Dendritic cell treated with granulocyte-macrophage colony-stimulating factor and Interleukin-4, amounts not matched to agents 40 ng/mL and 50 ng/mL, for 4 days (primary cell): ENCODE measurements at regions not wholly inside any gene's neighbourhood (a gene's known extent, or its start where the extent isn't known, plus 50 kb on each side); places are given as distances from the start of the nearest gene placed in this dataset.
"Not testable (repeated sequence)": the region's sequence is repeated elsewhere in the genome, so short reads cannot be mapped to it uniquely, and the experiment has no call there.

Experiments
- H3K27ac Mint-ChIP-seq: one replicate; pipeline ENCODE4 v1.8.0; 2022; ENCODE audit warnings: mild to moderate bottlenecking, mixed read lengths
- H3K27me3 Mint-ChIP-seq: one replicate; pipeline ENCODE4 v1.8.0; 2022; ENCODE audit warnings: mild to moderate bottlenecking, mixed read lengths
- H3K36me3 Mint-ChIP-seq: one replicate; pipeline ENCODE4 v1.8.0; 2022; ENCODE audit warnings: low read depth, mixed read lengths
- H3K4me1 Mint-ChIP-seq: one replicate; pipeline ENCODE4 v1.8.0; 2022; ENCODE audit warnings: low read depth, mixed read lengths
- H3K4me3 Mint-ChIP-seq: one replicate; pipeline ENCODE4 v1.8.0; 2022; ENCODE audit warnings: mild to moderate bottlenecking, moderate library complexity, mixed read lengths
- H3K9me3 Mint-ChIP-seq: one replicate; pipeline ENCODE4 v1.8.0; 2022; ENCODE audit warnings: mixed read lengths
- intact Hi-C: fragments of 100-400 bp; cut with micrococcal nuclease; formaldehyde crosslinking; loops from one replicate; pipeline ENCODE4 v1.15.0; 2022

- Mint-ChIP-seq H3K4me1 (no peaks in the 10 kb centered on the region), H3K4me3 (no peak overlapping the region), H3K27ac (no peak overlapping the region), H3K36me3 (no peaks in the 10 kb centered on the region), H3K27me3 (no peaks in the 10 kb centered on the region), H3K9me3 (no peaks in the 10 kb centered on the region)
- intact Hi-C loops = no loop called here
Observed at GRCh38 chr1:177646757-177647730, 322.8 kb downstream of the SEC16B start.

GRCh38 chr1:177645491-177646190 lies 324.2 kb downstream of the SEC16B start:
- H3K9me3 Mint-ChIP-seq = no peaks in the 10 kb centered on the region
- H3K4me1 Mint-ChIP-seq = no peaks in the 10 kb centered on the region
- no peaks in the 10 kb centered on the region for H3K27me3 Mint-ChIP-seq
- H3K4me3 Mint-ChIP-seq = no peak overlapping the region
- H3K27ac Mint-ChIP-seq = no peak overlapping the region
- intact Hi-C loops = no loop called here
- H3K36me3 Mint-ChIP-seq = no peaks in the 10 kb centered on the region

DNA sequence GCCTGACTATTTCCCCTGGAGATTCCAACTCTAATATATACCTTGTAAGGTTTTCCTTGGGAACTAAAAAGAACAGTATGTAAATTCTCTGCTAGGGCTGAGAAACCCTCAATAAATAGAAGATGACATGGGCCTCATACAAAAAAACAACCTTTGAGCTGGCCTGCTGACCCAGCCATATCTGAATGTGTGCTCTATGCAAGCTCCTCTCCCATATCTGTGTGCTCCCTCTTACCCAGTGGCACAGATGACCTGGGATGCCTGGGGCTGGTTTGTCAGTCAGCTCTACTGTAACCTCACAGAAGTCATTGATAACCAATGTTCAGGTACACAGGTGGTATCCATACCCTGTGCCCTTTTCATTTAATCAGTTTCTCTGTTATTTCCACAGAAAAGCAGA lies 329.2 kb downstream of the SEC16B start:
- no peaks in the 10 kb centered on the region for H3K9me3 Mint-ChIP-seq
- H3K27me3 Mint-ChIP-seq = no peaks in the 10 kb centered on the region
- intact Hi-C loops = no loop called here
- H3K4me1 Mint-ChIP-seq = no peaks in the 10 kb centered on the region
- no peak overlapping the region for H3K27ac Mint-ChIP-seq
- H3K4me3 Mint-ChIP-seq = no peak overlapping the region
- H3K36me3 Mint-ChIP-seq = no peaks in the 10 kb centered on the region

DNA sequence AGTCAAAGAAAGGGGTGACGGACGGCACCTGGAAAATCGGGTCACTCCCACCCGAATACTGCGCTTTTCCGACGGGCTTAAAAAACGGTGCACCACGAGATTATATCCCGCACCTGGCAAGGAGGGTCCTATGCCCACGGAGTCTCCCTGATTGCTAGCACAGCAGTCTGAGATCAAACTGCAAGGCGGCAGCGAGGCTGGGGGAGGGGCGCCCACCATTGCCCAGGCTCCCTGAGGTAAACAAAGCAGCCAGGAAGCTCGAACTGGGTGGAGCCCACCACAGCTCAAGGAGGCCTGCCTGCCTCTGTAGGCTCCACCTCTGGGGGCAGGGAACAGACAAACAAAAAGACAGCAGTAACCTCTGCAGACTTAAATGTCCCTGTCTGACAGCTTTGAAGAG lies 335.7 kb downstream of the SEC16B start:
- H3K27me3 Mint-ChIP-seq, H3K4me1 Mint-ChIP-seq: not testable (repeated sequence)

DNA sequence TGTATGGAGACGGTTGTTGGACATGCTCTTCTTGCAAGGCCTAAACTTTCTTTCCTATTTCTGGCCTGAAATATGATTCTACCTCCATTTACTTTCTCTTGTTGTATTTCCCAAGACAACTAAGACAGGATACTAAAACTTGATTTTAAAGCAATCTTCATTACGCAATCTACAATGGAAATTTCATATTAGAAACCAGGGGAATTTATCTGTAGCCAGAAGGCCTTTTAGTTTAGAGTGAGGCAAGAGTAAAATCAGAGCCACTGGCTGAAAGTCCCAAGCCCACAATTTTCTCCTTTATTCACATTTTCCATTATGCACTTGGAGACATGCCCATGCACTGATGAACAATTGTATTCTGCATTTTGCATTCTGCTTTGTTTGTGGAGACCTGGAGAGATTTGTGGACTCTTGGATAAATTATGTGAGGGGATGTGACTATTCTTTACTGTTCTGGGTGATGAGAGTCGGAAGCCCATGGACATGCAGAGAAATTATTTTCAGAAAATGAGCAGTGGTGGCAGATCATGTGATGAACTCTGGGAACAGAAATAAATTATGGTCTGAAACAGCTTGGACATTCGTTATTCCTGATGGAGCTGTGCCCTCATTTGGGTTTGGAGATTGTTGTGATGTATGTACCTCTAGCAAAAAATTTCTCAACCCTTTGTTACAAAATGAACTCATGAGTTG lies 336.8 kb downstream of the SEC16B start:
- Mint-ChIP-seq H3K27me3 (no peaks in the 10 kb centered on the region), H3K27ac (no peak overlapping the region), H3K9me3 (peaks cover 9% of the 10 kb centered on the region), H3K4me3 (no peak overlapping the region), H3K4me1 (no peaks in the 10 kb centered on the region), H3K36me3 (no peaks in the 10 kb centered on the region)
- intact Hi-C loops = no loop called here

More for the DNA sequence above, 335.7 kb downstream of the SEC16B start:
- H3K36me3 Mint-ChIP-seq, H3K27ac Mint-ChIP-seq, H3K4me3 Mint-ChIP-seq, H3K9me3 Mint-ChIP-seq, intact Hi-C loops: not testable (repeated sequence)

- H3K9me3 Mint-ChIP-seq = peaks cover 9% of the 10 kb centered on the region
- H3K27me3 Mint-ChIP-seq = no peaks in the 10 kb centered on the region
- H3K27ac Mint-ChIP-seq = no peak overlapping the region
- H3K4me1 Mint-ChIP-seq = no peaks in the 10 kb centered on the region
- no peaks in the 10 kb centered on the region for H3K36me3 Mint-ChIP-seq
- intact Hi-C loops = no loop called here
- H3K4me3 Mint-ChIP-seq = no peak overlapping the region
Observed at GRCh38 chr1:177631770-177632169, 338.1 kb downstream of the SEC16B start.

GRCh38 chr1:177629526-177629925 lies 340.3 kb downstream of the SEC16B start:
- Mint-ChIP-seq H3K4me1 (no peaks in the 10 kb centered on the region), H3K27ac (no peak overlapping the region), H3K36me3 (no peaks in the 10 kb centered on the region), H3K9me3 (peaks cover 12% of the 10 kb centered on the region), H3K27me3 (no peaks in the 10 kb centered on the region), H3K4me3 (no peak overlapping the region)
- intact Hi-C loops = no loop called here

- H3K36me3 Mint-ChIP-seq = no peaks in the 10 kb centered on the region
- intact Hi-C loops = no loop called here
- H3K4me3 Mint-ChIP-seq = no peak overlapping the region
- H3K27me3 Mint-ChIP-seq = no peaks in the 10 kb centered on the region
- H3K9me3 Mint-ChIP-seq = peaks cover 9% of the 10 kb centered on the region
- no peak overlapping the region for H3K27ac Mint-ChIP-seq
- no peaks in the 10 kb centered on the region for H3K4me1 Mint-ChIP-seq
Observed at GRCh38 chr1:177627148-177627910, 342.5 kb downstream of the SEC16B start.

GRCh38 chr1:177620636-177621190 lies 349.1 kb downstream of the SEC16B start:
- H3K27ac Mint-ChIP-seq = no peak overlapping the region
- H3K36me3 Mint-ChIP-seq = no peaks in the 10 kb centered on the region
- no peaks in the 10 kb centered on the region for H3K27me3 Mint-ChIP-seq
- no peaks in the 10 kb centered on the region for H3K4me1 Mint-ChIP-seq
- H3K9me3 Mint-ChIP-seq = peaks cover 9% of the 10 kb centered on the region
- intact Hi-C loops = no loop called here
- H3K4me3 Mint-ChIP-seq = no peak overlapping the region

DNA sequence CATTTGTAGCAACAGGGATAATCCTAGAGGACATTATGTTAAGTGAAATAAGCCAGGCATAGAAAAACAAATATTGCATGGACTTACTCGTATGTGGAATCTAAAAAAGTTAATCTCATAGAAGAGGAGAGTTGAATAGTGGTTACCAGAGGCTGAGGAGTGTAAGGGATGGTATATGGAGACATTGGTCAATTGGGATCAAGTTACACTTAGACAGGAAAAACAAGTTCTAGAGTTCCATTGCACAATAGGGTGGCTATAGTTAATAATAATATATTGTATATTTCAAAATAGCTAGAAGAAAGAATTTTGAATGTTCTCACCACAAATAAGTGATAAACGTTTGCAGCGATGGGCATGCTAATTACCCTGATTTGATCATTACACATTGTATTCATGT lies 354.6 kb downstream of the SEC16B start:
- no peaks in the 10 kb centered on the region for H3K4me1 Mint-ChIP-seq
- intact Hi-C loops = no loop called here
- no peak overlapping the region for H3K4me3 Mint-ChIP-seq
- H3K9me3 Mint-ChIP-seq = no peaks in the 10 kb centered on the region
- H3K27ac Mint-ChIP-seq = no peak overlapping the region
- no peaks in the 10 kb centered on the region for H3K27me3 Mint-ChIP-seq
- no peaks in the 10 kb centered on the region for H3K36me3 Mint-ChIP-seq

- Mint-ChIP-seq H3K4me3 (no peak overlapping the region), H3K27ac (no peak overlapping the region), H3K4me1 (no peaks in the 10 kb centered on the region), H3K9me3 (no peaks in the 10 kb centered on the region), H3K36me3 (no peaks in the 10 kb centered on the region), H3K27me3 (no peaks in the 10 kb centered on the region)
- intact Hi-C loops = no loop called here
Observed at GRCh38 chr1:177611402-177611801, 358.5 kb downstream of the SEC16B start.

DNA sequence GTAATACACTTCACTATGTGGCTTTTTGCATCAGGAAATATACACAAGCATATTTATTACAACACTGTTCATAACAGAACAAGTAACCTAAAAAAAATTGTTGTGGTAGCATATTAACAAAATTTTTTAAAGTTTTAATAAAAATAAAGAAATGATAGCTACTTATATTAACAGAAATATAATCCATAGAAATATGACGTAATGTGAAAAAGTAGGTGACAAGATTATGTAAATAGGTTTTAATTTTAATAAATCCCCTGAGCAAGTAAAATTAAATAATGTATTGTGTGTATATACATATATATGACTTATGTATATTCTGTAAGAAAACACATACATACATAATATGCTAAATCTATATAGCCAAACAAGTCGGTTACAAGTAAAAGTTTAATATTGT lies 359.9 kb downstream of the SEC16B start:
- no peak overlapping the region for H3K4me3 Mint-ChIP-seq
- no peaks in the 10 kb centered on the region for H3K36me3 Mint-ChIP-seq
- intact Hi-C loops = no loop called here
- H3K4me1 Mint-ChIP-seq = no peaks in the 10 kb centered on the region
- H3K27me3 Mint-ChIP-seq = no peaks in the 10 kb centered on the region
- H3K27ac Mint-ChIP-seq = no peak overlapping the region
- peaks cover 6% of the 10 kb centered on the region for H3K9me3 Mint-ChIP-seq

DNA sequence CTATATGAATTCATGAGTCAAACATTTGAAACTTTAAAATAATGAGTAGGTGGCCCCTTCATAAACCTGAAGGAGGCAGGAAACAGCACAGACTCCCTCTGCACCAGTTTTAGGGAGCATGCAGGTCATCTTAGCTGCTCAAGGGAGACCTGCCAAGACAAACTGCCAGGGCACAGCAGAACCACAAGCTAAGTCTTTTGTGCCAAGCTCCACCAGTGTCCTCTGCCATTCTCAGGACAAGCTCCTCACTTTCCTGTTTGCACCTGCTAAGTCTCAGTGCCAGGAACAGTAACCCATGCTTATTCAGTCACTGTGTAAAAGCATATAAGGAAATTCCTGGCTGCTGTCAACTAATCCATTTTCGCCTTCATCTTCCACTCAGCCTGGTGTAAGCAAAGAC lies 368.9 kb downstream of the SEC16B start:
- intact Hi-C loops = no loop called here
- H3K4me3 Mint-ChIP-seq = no peak overlapping the region
- H3K27me3 Mint-ChIP-seq = no peaks in the 10 kb centered on the region
- H3K27ac Mint-ChIP-seq = no peak overlapping the region
- H3K4me1 Mint-ChIP-seq = no peaks in the 10 kb centered on the region
- H3K9me3 Mint-ChIP-seq = peaks cover 20% of the 10 kb centered on the region
- H3K36me3 Mint-ChIP-seq = no peaks in the 10 kb centered on the region
